GM12891 (cell line): ENCODE measurements at regions not wholly inside any gene's neighbourhood (a gene's known extent, or its start where the extent isn't known, plus 50 kb on each side); places are given as distances from the start of the nearest gene placed in this dataset.
"Not testable (repeated sequence)": the region's sequence is repeated elsewhere in the genome, so short reads cannot be mapped to it uniquely, and the experiment has no call there.

Source experiments
- DNase-seq: peaks from one replicate; pipeline ENCODE4 v3.0.0; 2011; ENCODE audit warnings: low spot score; ENCODE audit not compliant: insufficient read length
- FAIRE-seq: peaks from 2 replicates; lab custom pipeline; 2011; peaks lifted over from hg19 to GRCh38; lab: Jason Lieb, UNC
- PAX5 ChIP-seq: IDR thresholded peaks from 2 replicates; pipeline ENCODE4 v1.6.1; 2011; ENCODE audit warnings: low read length, moderate library complexity, mild to moderate bottlenecking; ENCODE audit not compliant: insufficient read depth, severe bottlenecking
- POLR2A ChIP-seq: IDR thresholded peaks from 2 replicates; pipeline ENCODE4 v1.6.1; 2011; ENCODE audit warnings: low read depth, low read length, control low read depth
- POLR2AphosphoS5 ChIP-seq: IDR thresholded peaks from 2 replicates; pipeline ENCODE4 v1.6.1; 2011; ENCODE audit warnings: low read depth, low read length, control low read depth
- POU2F2 ChIP-seq: IDR thresholded peaks from 2 replicates; pipeline ENCODE4 v1.6.1; 2011; ENCODE audit warnings: low read depth, mild to moderate bottlenecking, control low read depth, low read length, moderate library complexity
- SPI1 ChIP-seq: IDR thresholded peaks from 2 replicates; pipeline ENCODE4 v1.6.1; 2011; ENCODE audit warnings: low read depth, low read length, control low read depth
- TAF1 ChIP-seq: IDR thresholded peaks from 2 replicates; pipeline ENCODE4 v1.6.1; 2011; ENCODE audit warnings: low read depth, low read length, control low read depth

- DNase-seq (no peak), FAIRE-seq (no peak)
- TF ChIP-seq POU2F2 (no peak), SPI1 (no peak), TAF1 (no peak), POLR2A (no peak), PAX5 (no peak), POLR2AphosphoS5 (no peak)
Observed at GRCh38 chr3:188021041-188021440, 132.9 kb upstream of the LPP start.

- TF ChIP-seq POLR2AphosphoS5, result no peak
- TF ChIP-seq PAX5, result no peak
- TF ChIP-seq POU2F2, result no peak
- TF ChIP-seq TAF1, result no peak
- no peak for TF ChIP-seq SPI1
- no peak for TF ChIP-seq POLR2A
- FAIRE-seq (no peak), DNase-seq (no peak)
Observed at GRCh38 chr3:188021502-188022040, 132.4 kb upstream of the LPP start.

GRCh38 chr3:188022902-188023301 lies 131.1 kb upstream of the LPP start:
- FAIRE-seq, DNase-seq: not testable (repeated sequence)

- TF ChIP-seq TAF1 (no peak), PAX5 (no peak), SPI1 (no peak), POLR2A (no peak), POU2F2 (no peak), POLR2AphosphoS5 (no peak)
- DNase-seq (no peak), FAIRE-seq (no peak)
Observed at GRCh38 chr3:188025555-188025954, 128.4 kb upstream of the LPP start.

- FAIRE-seq (no peak), DNase-seq (no peak)
- TF ChIP-seq PAX5, result no peak
- no peak for TF ChIP-seq POLR2AphosphoS5
- TF ChIP-seq POU2F2, result no peak
- no peak for TF ChIP-seq POLR2A
- no peak for TF ChIP-seq TAF1
- no peak for TF ChIP-seq SPI1
Observed at GRCh38 chr3:188026191-188026968, 127.6 kb upstream of the LPP start.

- no peak for DNase-seq
- TF ChIP-seq PAX5 (no peak), SPI1 (no peak), POLR2AphosphoS5 (no peak), TAF1 (no peak)
- FAIRE-seq, result no peak
Observed at GRCh38 chr3:188031121-188031520, 122.8 kb upstream of the LPP start.

GRCh38 chr3:188034989-188035388 lies 119.0 kb upstream of the LPP start:
- TF ChIP-seq POLR2AphosphoS5 (no peak), TAF1 (no peak), POU2F2 (no peak), POLR2A (no peak), PAX5 (no peak), SPI1 (no peak)
- FAIRE-seq, result no peak

GRCh38 chr3:188036375-188037194 lies 117.4 kb upstream of the LPP start:
- TF ChIP-seq POLR2A (no peak), TAF1 (no peak)
- FAIRE-seq (no peak), DNase-seq (no peak)

More at GRCh38 chr3:188034989-188035388, 119.0 kb upstream of the LPP start:
- no peak for DNase-seq

- FAIRE-seq (no peak), DNase-seq (no peak)
- TF ChIP-seq POLR2A, result no peak
- no peak for TF ChIP-seq SPI1
- no peak for TF ChIP-seq POU2F2
- TF ChIP-seq POLR2AphosphoS5, result no peak
- TF ChIP-seq PAX5, result no peak
- TF ChIP-seq TAF1, result no peak
Observed at GRCh38 chr3:188037195-188037718, 116.7 kb upstream of the LPP start.

GRCh38 chr3:188037965-188038581 lies 115.9 kb upstream of the LPP start:
- no peak for FAIRE-seq
- no peak for DNase-seq
- TF ChIP-seq POU2F2, result no peak
- TF ChIP-seq SPI1, result no peak
- no peak for TF ChIP-seq PAX5
- no peak for TF ChIP-seq POLR2A
- no peak for TF ChIP-seq POLR2AphosphoS5
- TF ChIP-seq TAF1, result no peak
